Heart left ventricle (tissue), 13 donors: ENCODE measurements at regions not wholly inside any gene's neighbourhood (a gene's known extent, or its start where the extent isn't known, plus 50 kb on each side); places are given as distances from the start of the nearest gene placed in this dataset.

ENCODE experiments used
- CTCF ChIP-seq, 12 donors: fragments of 200-600 bp; sonication (generic) in 4 of 12; IDR thresholded peaks; one replicate each; pipeline versions ENCODE4 v1.5.0 to v1.8.0; 2018 to 2022; ENCODE audit warnings: antibody characterized with exemption in 12 of 12, mild to moderate bottlenecking in 5 of 12
- POLR2A ChIP-seq, 2 donors: fragments of 450-650 bp; IDR thresholded peaks; one replicate each; pipeline ENCODE4 v1.6.1; 2017; ENCODE audit warnings: antibody characterized with exemption in 2 of 2, mild to moderate bottlenecking in 2 of 2, moderate library complexity in 2 of 2
- donor health status: ischemic (EF 13 %, LVEDD 7.1; RV severe dilation, severe dysfunction).
- donor health status: DM: no; HTN: yes; CAD: no.
- donor health status: DM: no; HTN: no; CAD: no.
- donor health status: ischemic (EF 25% LVEDD 6.9; RV normal size, moderate dysfunction).
- donor health status: ischemic (EF 25% LVEDD 5.7; RV mildly dilated, moderate dysfunction).
- donor health status: ischemic (EF 35%, LVEDD 5.7; RV mildly dilated, moderate dysfunction).
- donor health status: nonischemic (EF 11% LVEDD 7.7; RV severe dilation, severe dysfunction).
- donor health status: DM: yes; HTN: yes; CAD: no.
- donor health status: PGD.
- donor health status: ischemic (EF 29% LVEDD 5.4; RV normal size, mild dysfunction).
- donor health status: nonischemic (EF 23%, LVEDD 6.1; RV moderate dilation, normal function).

- no peak for TF ChIP-seq CTCF (IDR thresholded peaks at IDR 0.05)
- no peak for TF ChIP-seq POLR2A (IDR thresholded peaks at IDR 0.05)
These were observed 139.1 kb downstream of the C1D start for GRCh38 chr2:67923696-67924095.
